ENCODE measurements at regions not wholly inside any gene's neighbourhood (a gene's known extent, or its start where the extent isn't known, plus 50 kb on each side); places are given as distances from the start of the nearest gene placed in this dataset.

- Histone ChIP-seq H3K18ac (ENCODE audit: low read length) (no peak overlapping the region), H3K4ac (ENCODE audit: low read depth, low read length) (no peak overlapping the region), H3K23ac (ENCODE audit: low read length) (no peak overlapping the region), H3K79me2 (ENCODE audit: control insufficient read depth, insufficient read depth, low read length) (no peaks in the 10 kb centered on the region), H4K8ac (ENCODE audit: low read depth, low read length) (no peak overlapping the region), H3K27me3 (ENCODE audit: insufficient read depth, low read length, poor library complexity) (no peaks in the 10 kb centered on the region), H3K4me3 (ENCODE audit: low read length) (no peak overlapping the region), H3K27ac (ENCODE audit: low read depth, low read length) (no peak overlapping the region), H2BK5ac (ENCODE audit: low read length) (no peak overlapping the region), H3K9ac (ENCODE audit: low read length) (no peak overlapping the region), H3K4me2 (ENCODE audit: low read length) (no peak overlapping the region), H2AK5ac (ENCODE audit: low read length) (no peak overlapping the region), H2BK120ac (ENCODE audit: low read depth, low read length) (no peak overlapping the region), H3K56ac (ENCODE audit: low read length) (no peak overlapping the region), H3K4me1 (ENCODE audit: control insufficient read depth, low read depth, low read length) (peaks cover 4% of the 10 kb centered on the region), H4K5ac (ENCODE audit: low read length) (no peak overlapping the region), H3K79me1 (ENCODE audit: low read length) (no peaks in the 10 kb centered on the region), H2BK15ac (replicated peaks; ENCODE audit: low read depth) (no peak overlapping the region), H3K36me3 (ENCODE audit: control insufficient read depth, insufficient read depth, low read length) (no peaks in the 10 kb centered on the region)
- WGBS (ENCODE audit: extremely low coverage, insufficient coverage, low lambda C conversion rate): no CpG with 5 or more reads among the region's 14 CpGs
- DNase-seq: no peak
Observed at GRCh38 chr13:33611121-33611805, 206.7 kb upstream of the RFC3 start.

GRCh38 chr13:33612641-33613638 lies 205.0 kb upstream of the RFC3 start:
- no peak overlapping the region for H4K5ac ChIP-seq (ENCODE audit: low read length)
- H3K4ac ChIP-seq (ENCODE audit: low read depth, low read length): no peak overlapping the region
- H2AK5ac ChIP-seq (ENCODE audit: low read length): no peak overlapping the region
- H2BK5ac ChIP-seq (ENCODE audit: low read length): no peak overlapping the region
- DNase-seq: no peak
- no peak overlapping the region for H3K4me2 ChIP-seq (ENCODE audit: low read length)
- WGBS (ENCODE audit: extremely low coverage, insufficient coverage, low lambda C conversion rate): no CpG with 5 or more reads among the region's 4 CpGs
- no peak overlapping the region for H3K56ac ChIP-seq (ENCODE audit: low read length)
- no peaks in the 10 kb centered on the region for H3K27me3 ChIP-seq (ENCODE audit: insufficient read depth, low read length, poor library complexity)
- no peak overlapping the region for H3K23ac ChIP-seq (ENCODE audit: low read length)
- no peak overlapping the region for H3K27ac ChIP-seq (ENCODE audit: low read depth, low read length)
- H2BK120ac ChIP-seq (ENCODE audit: low read depth, low read length): no peak overlapping the region
- no peak overlapping the region for H2BK15ac ChIP-seq (replicated peaks; ENCODE audit: low read depth)
- H3K4me3 ChIP-seq (ENCODE audit: low read length): no peak overlapping the region
- no peaks in the 10 kb centered on the region for H3K79me2 ChIP-seq (ENCODE audit: control insufficient read depth, insufficient read depth, low read length)
- no peaks in the 10 kb centered on the region for H3K36me3 ChIP-seq (ENCODE audit: control insufficient read depth, insufficient read depth, low read length)
- H3K9ac ChIP-seq (ENCODE audit: low read length): no peak overlapping the region
- H3K79me1 ChIP-seq (ENCODE audit: low read length): no peaks in the 10 kb centered on the region
- H3K4me1 ChIP-seq (ENCODE audit: control insufficient read depth, low read depth, low read length): peaks cover 4% of the 10 kb centered on the region
- H4K8ac ChIP-seq (ENCODE audit: low read depth, low read length): no peak overlapping the region
- H3K18ac ChIP-seq (ENCODE audit: low read length): no peak overlapping the region

DNA sequence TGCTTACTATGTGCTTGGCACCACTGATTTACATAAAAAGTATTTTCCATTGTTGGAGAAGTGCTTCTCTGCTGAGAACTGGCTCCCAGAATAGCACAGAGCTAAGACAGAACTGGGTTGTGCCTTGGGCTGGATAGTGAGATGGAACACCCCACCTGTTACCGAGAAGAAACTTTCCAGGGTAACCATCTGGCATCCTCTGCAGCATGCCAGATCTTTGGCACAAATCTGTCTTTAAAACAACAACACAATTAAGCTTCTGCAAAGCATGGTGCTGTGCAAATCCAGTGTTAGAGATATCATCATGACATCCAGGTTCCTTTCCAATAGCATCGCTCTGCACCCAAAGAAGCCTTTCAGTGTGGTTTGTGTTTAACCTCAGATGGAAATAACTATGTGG lies 202.5 kb upstream of the RFC3 start:
- Histone ChIP-seq H3K27me3 (ENCODE audit: insufficient read depth, low read length, poor library complexity) (no peaks in the 10 kb centered on the region), H3K4me3 (ENCODE audit: low read length) (no peak overlapping the region), H3K9ac (ENCODE audit: low read length) (no peak overlapping the region), H2AK5ac (ENCODE audit: low read length) (no peak overlapping the region), H3K56ac (ENCODE audit: low read length) (no peak overlapping the region), H3K4ac (ENCODE audit: low read depth, low read length) (no peak overlapping the region), H3K79me1 (ENCODE audit: low read length) (no peaks in the 10 kb centered on the region), H3K36me3 (ENCODE audit: control insufficient read depth, insufficient read depth, low read length) (no peaks in the 10 kb centered on the region), H2BK120ac (ENCODE audit: low read depth, low read length) (no peak overlapping the region), H4K5ac (ENCODE audit: low read length) (no peak overlapping the region), H3K79me2 (ENCODE audit: control insufficient read depth, insufficient read depth, low read length) (no peaks in the 10 kb centered on the region), H3K27ac (ENCODE audit: low read depth, low read length) (no peak overlapping the region), H4K8ac (ENCODE audit: low read depth, low read length) (no peak overlapping the region), H3K18ac (ENCODE audit: low read length) (no peak overlapping the region), H3K4me2 (ENCODE audit: low read length) (no peak overlapping the region), H3K4me1 (ENCODE audit: control insufficient read depth, low read depth, low read length) (peaks cover 4% of the 10 kb centered on the region), H3K23ac (ENCODE audit: low read length) (no peak overlapping the region), H2BK15ac (replicated peaks; ENCODE audit: low read depth) (no peak overlapping the region), H2BK5ac (ENCODE audit: low read length) (no peak overlapping the region)
- no peak for DNase-seq
- no CpG with 5 or more reads among the region's 2 CpGs for WGBS (ENCODE audit: extremely low coverage, insufficient coverage, low lambda C conversion rate)

DNA sequence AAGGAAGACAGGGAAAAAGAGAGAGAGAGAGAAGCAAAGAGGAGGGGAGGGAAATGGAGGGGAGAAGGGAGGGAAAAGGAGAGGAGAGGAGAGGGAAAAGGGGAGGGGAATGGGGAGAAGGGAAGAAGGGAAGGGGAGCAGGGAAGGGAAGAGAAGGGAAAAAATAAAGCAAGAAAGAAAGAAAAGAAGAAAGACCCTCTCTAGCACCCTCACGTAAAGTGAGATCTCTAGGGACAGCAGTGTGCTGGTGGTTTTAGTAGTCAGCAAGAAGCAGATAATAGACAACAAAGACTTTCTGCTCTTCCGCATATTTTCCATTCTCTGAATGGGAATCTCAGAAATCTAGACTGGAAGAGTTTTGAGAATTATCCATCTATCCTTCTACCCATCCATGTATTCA lies 201.8 kb upstream of the RFC3 start:
- H4K5ac ChIP-seq (ENCODE audit: low read length): no peak overlapping the region
- H3K4me3 ChIP-seq (ENCODE audit: low read length): no peak overlapping the region
- no peak overlapping the region for H2AK5ac ChIP-seq (ENCODE audit: low read length)
- no peak overlapping the region for H3K56ac ChIP-seq (ENCODE audit: low read length)
- no peaks in the 10 kb centered on the region for H3K27me3 ChIP-seq (ENCODE audit: insufficient read depth, low read length, poor library complexity)
- H2BK15ac ChIP-seq (replicated peaks; ENCODE audit: low read depth): no peak overlapping the region
- no peak overlapping the region for H2BK5ac ChIP-seq (ENCODE audit: low read length)
- no peaks in the 10 kb centered on the region for H3K79me2 ChIP-seq (ENCODE audit: control insufficient read depth, insufficient read depth, low read length)
- no peak overlapping the region for H3K18ac ChIP-seq (ENCODE audit: low read length)
- H3K36me3 ChIP-seq (ENCODE audit: control insufficient read depth, insufficient read depth, low read length): no peaks in the 10 kb centered on the region
- H2BK120ac ChIP-seq (ENCODE audit: low read depth, low read length): no peak overlapping the region
- DNase-seq: no peak
- no peaks in the 10 kb centered on the region for H3K79me1 ChIP-seq (ENCODE audit: low read length)
- no peak overlapping the region for H3K27ac ChIP-seq (ENCODE audit: low read depth, low read length)
- no CpG with 5 or more reads among the region's 2 CpGs for WGBS (ENCODE audit: extremely low coverage, insufficient coverage, low lambda C conversion rate)
- H3K9ac ChIP-seq (ENCODE audit: low read length): no peak overlapping the region
- H3K23ac ChIP-seq (ENCODE audit: low read length): no peak overlapping the region
- H3K4me1 ChIP-seq (ENCODE audit: control insufficient read depth, low read depth, low read length): peaks cover 4% of the 10 kb centered on the region
- H3K4me2 ChIP-seq (ENCODE audit: low read length): no peak overlapping the region
- no peak overlapping the region for H3K4ac ChIP-seq (ENCODE audit: low read depth, low read length)
- H4K8ac ChIP-seq (ENCODE audit: low read depth, low read length): no peak overlapping the region

GRCh38 chr13:33617055-33617454 lies 200.9 kb upstream of the RFC3 start:
- H4K5ac ChIP-seq (ENCODE audit: low read length): no peak overlapping the region
- H3K4me1 ChIP-seq (ENCODE audit: control insufficient read depth, low read depth, low read length): peaks cover 4% of the 10 kb centered on the region
- no peak overlapping the region for H3K27ac ChIP-seq (ENCODE audit: low read depth, low read length)
- no peak overlapping the region for H3K9ac ChIP-seq (ENCODE audit: low read length)
- H2BK15ac ChIP-seq (replicated peaks; ENCODE audit: low read depth): no peak overlapping the region
- no peaks in the 10 kb centered on the region for H3K79me1 ChIP-seq (ENCODE audit: low read length)
- H3K18ac ChIP-seq (ENCODE audit: low read length): no peak overlapping the region
- no peaks in the 10 kb centered on the region for H3K36me3 ChIP-seq (ENCODE audit: control insufficient read depth, insufficient read depth, low read length)
- H2BK5ac ChIP-seq (ENCODE audit: low read length): no peak overlapping the region
- H3K4me3 ChIP-seq (ENCODE audit: low read length): no peak overlapping the region
- no peak overlapping the region for H3K23ac ChIP-seq (ENCODE audit: low read length)
- no peak overlapping the region for H3K56ac ChIP-seq (ENCODE audit: low read length)
- no peak overlapping the region for H4K8ac ChIP-seq (ENCODE audit: low read depth, low read length)
- H3K4ac ChIP-seq (ENCODE audit: low read depth, low read length): no peak overlapping the region
- H3K79me2 ChIP-seq (ENCODE audit: control insufficient read depth, insufficient read depth, low read length): no peaks in the 10 kb centered on the region
- no peak overlapping the region for H2BK120ac ChIP-seq (ENCODE audit: low read depth, low read length)
- no peak overlapping the region for H2AK5ac ChIP-seq (ENCODE audit: low read length)
- no CpG with 5 or more reads among the region's 2 CpGs for WGBS (ENCODE audit: extremely low coverage, insufficient coverage, low lambda C conversion rate)
- no peaks in the 10 kb centered on the region for H3K27me3 ChIP-seq (ENCODE audit: insufficient read depth, low read length, poor library complexity)
- no peak overlapping the region for H3K4me2 ChIP-seq (ENCODE audit: low read length)
- no peak for DNase-seq
